Glomerular endothelial cell (primary cell): ENCODE measurements at regions not wholly inside any gene's neighbourhood (a gene's known extent, or its start where the extent isn't known, plus 50 kb on each side); places are given as distances from the start of the nearest gene placed in this dataset.
A peak's percentile ranks its signal among the peaks of the same experiment; 100 is the strongest.

Experiments
- DNase-seq: peaks from one replicate; pipeline ENCODE4 v3.0.0-alpha.2; 2011; ENCODE audit warnings: low read depth, low spot score; ENCODE audit errors: extremely low read depth

DNA sequence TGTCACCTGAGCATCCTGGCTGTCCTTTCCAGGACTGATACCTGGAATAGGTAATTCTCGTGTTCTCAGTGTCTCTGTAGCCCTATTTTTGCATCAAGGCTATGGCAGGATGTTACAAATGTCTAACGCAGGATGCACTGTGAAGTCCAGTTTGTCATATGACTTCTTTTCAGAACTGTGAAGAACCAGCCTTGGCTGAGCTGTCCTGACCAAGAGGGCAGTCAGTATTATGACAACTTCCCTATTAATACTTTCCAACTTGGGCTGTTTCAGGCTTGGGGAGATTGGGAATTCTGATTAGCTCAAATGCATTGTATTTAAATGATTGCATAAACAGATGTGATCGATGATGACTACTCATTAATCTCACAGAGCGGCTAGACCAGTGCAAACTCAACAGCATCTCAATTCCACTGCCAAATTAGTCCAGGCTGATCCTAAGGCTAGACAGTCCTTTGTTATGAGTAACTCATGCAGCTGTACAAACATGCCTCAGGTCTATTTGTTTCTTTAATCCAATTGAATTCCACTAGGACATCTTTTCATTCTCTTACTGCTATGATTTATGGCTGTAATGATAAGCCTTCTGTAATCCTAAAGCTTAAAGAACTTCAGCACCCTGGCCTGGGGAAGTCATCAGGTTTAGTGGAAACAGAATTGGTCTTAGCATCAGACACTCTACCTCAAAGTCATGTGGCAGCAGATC lies 331.6 kb downstream of the KCNS3 start:
- DNase-seq, result no peak

DNA sequence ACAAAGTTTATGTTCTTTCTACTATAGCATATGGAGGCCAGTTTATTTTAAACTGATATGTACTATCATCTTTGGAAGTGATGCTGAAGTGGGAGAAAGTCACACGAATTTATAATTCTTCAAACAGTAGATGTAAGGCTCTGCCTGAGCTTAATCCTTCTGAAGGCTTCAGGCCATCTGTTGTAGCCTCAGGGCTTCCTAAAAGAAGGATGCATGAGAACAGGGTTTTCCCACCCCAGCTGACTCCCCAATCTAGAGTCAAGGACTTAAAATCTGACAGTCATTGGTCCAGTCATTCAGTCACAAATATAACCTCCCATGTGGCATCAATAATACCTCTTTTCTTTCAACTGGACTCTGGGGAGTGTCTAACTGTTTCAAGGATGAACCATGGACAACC lies 330.5 kb downstream of the KCNS3 start:
- no peak for DNase-seq

DNA sequence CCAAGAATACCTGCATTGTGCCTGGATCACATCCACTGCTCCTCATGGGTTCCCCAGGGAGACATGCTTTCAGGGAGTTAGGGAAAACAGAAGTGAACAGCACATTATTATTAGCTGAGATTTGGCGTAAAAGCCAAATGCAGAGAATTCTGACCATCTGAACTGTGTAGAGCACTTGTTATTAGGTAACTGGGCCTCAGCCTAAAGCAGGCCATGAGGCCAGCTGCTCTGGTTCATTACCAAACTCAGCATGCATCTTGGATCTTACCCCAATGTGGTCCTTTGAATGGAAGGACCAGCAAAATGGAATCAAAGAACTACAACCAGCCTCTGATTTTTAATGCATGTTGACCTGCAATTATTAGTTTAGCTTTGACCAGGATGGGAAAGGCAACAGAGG lies 322.3 kb downstream of the KCNS3 start:
- DNase-seq, result no peak

DNA sequence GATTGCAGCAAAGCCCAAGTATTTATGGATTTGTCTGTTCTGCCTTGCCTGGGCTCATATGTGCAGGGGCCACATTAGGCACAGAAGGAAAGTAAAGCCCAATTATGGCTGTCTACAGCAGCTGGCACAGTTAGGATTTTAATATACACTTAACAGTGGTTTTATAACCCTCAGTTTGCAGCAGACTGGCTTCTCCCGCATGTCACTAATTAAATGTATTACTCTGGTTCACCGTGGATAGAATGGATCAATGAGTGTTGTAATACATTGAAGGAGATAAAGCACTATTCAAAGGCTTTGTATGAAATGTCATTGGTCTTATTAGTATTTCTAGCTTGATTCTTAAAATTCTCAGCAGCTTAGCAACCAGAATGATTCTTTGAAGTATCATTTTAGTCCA lies 320.2 kb downstream of the KCNS3 start:
- DNase-seq, result no peak

DNA sequence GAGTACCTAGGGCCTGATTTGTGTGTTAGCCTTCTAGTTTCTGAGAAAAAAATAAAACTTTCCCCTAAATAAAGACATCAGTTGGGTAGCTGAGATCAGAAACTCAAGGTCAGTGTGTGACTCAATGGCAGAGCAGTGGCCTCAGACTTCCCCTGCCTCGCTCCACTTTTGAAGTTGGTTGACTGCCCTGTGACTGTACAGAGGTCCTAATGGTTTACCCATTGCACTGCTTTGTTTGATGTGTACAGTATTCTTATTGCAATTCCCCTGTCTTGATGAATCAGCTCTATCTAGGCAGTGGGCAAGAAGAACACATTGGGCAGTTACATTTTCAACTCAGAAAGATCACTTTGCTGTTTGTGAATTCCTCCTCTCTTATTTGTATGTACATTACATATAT lies 315.7 kb downstream of the KCNS3 start:
- no peak for DNase-seq

DNA sequence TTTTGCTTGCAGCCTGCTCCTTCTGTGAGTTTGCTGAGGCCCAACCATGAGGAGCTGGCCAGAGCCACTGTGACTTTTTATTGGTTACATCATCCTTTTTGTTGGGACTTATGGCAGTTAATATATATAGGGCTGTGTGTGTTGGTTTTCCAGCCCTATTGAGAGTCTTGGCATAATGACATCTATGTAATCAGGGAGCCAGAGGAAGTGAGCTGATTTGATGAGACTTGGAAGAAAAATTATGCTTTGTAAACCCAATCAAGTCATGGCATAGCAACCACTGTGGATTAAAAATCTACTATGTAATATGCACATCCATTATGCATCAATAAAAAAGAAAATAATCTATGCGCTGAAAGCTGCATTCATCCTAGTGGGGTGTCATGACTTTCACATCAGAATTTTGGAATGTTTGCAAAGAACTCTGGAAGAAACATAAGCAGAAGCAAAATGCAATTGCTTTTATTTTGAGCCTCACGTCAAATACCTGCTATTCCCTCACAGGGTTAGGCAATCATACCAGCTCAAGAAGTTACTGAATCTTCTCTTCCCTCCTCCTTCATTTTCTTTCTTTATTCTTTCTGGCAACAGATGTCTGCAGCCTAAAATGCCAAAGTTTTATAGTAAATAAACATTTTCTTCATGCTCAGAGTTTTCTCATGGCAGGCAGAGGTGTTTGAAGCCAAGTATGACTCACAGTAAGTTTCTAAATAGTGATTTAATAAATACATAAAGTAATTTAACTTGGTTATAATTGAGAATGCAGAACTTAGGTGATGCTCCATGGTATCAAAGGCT lies 308.5 kb downstream of the KCNS3 start:
- DNase-seq, result no peak

DNA sequence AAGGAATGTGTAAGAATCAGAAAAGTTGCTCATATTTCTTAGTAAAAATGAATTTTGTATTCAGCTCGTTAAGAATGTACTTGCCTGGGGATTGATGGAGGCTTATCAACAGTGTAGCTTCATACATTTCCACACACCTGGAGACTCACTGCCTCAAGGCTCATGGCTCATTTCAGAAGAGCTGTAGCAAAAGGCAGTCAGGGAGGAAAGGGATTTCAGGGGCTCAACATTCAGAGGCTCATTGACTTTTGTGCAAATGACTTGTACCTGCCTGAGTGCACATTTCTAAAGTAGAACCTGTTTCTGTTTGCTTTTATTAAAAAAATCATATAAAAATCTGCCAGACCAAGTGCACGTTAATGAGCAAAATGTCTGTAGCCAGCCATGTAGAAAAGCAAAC lies 304.4 kb downstream of the KCNS3 start:
- no peak for DNase-seq

DNA sequence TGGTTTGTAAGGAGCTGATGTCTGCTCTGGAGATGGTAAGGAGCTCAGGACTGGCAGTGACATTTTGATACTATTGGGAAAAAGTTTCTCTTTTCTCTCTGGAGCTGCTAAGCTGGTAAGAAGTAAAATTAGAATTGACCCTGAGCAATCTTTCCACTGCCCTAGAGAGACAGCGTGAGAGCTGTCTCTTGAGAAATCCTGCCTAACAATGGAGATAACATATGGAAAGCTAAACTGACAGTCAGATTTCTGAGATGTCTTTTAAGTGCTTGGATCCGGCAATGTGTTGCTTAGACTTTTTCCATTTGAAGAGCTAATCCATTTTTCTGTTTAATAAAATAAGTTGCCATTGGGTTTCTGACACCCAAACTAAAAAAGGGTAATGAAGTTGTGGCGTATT lies 302.4 kb downstream of the KCNS3 start:
- no peak for DNase-seq

DNA sequence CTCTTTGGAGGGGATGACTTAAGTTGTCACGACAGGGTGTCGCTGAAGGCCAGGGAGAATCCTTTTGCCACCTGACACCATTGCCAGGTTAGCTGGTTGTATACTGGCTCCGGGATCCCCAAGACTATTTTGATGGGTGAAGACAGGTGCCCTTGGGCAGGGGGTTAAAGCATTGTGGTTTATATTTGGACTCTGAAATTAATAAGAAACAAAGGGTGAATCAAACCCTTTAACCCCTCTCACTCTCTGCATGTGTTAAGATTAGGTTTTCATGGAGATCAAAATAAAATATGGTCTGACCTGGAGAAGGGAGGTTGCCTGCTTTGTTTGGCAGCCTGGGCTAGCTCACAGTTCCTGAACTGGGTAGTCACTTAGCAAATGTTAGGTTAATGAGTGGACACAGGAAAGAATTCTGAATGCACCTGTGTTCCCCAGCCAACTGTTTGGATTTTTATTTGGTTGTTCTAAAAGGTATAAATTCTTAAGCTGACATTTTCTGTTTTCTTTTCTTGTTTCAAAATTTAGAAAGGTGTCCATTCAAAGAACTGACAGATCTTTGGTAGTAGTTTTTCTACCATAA lies 301.7 kb downstream of the KCNS3 start:
- DNase-seq, result no peak

DNA sequence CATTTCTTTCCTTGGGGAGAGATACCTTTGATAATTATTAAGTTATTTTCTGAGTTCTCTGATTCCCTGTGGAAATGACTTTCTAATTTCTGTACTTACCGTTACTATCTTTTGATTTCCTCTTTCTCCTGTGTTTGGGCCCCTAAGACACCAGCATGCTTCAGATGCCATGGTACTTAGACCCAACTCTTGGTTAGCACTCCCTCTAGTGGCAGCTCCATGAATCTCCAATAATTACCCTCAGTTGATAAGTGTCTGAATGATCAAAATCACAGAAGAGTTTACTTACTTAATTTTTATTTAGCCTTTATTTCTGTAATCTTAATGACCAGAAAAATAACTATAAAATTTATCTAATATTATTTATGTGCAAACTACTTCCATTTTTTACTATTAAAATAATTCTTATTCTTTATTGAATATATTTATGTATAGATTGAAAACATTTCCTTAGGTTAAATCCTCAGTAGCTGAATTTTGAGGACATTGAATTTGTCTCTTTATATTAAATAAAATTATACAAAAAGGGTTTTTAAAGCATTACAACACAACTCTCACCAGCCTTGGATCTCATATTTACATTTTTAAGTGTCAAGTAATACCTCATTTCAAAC lies 300.4 kb downstream of the KCNS3 start:
- peak; percentile 45 for DNase-seq

DNA sequence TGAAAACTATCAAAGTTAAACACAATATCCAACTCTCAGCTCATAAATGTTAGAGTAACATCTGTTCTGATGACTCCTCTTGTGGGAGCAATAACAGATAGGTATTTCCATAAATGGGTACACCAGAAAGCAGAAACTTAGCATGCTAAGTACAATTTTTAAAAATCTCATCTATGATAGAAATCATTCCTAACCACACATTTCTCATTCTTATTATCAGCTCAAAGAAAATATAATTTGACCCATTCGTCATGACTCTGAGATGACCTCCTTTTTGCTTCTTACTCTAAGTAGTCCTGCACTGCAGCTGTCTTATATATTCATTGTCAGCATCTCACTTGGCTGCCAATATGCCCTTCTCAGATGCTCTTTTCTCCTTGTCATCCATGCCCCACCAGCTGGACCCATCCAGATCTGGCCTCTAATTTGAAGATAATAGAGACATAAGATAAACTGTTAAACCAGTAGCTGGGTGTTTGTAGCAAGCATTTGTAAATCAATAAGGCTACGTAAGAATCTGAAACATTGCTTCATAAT lies 298.3 kb downstream of the KCNS3 start:
- DNase-seq, result no peak

DNA sequence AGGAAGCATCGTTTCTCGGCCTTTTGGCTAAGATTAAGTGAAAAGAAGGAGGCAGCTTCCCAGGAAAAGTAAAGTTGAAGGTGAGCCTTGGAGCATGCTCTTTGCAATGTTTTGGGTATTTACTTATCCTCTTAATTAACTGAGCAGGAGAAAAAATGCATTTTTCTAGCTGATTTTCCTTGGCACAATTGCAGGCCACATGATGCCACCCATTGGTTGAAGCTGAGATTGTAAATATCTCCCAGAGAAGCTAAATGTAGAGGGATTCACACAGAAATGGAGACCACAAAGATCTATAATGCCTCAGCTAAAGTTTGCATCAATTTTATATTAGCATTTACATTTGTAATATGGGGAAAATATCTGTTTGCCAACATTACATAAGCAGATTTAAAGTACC lies 294.1 kb downstream of the KCNS3 start:
- no peak for DNase-seq

DNA sequence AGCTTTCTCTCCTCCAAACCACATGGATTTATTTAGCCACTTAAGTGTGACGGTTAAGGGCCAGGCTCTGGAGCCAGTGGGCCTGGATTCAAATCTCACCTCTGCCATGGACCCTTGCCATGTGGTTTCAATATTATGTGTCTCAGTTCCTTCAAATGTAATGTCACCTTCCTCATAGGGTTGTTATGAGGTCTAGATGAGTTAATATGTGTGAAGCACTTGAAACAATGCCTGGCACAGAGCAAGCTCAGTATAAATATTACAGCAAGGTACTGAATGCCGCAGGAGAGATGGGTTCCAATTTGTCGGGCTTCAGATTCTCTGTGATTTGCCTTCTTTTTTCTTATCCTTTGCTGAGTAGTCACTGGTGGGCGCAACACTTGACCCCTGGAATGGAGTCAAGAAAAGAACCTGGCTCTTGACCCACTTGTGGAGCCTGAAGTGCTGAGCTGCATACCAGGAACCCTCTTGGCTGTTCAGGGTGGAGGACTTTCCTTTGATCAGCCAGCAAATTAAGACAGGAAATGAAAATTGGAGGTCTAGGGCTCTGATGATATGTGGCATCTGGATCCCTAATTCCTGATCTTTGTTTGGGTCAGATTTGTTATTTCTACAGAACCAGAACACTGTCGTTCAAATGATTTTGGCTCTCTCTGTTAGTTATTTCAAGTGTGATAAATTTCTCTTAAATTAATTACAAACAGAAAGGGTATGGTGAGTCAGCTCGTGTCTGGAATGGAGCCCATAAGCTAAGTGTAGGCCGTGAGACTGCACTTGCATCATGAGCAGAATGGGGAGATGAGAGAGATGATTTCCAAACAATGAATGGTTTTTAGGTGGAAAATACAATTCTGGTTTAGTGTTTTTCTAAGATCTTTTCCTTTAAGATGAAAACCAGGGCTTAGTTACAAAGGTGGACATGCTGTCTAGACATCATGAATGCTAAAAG lies 293.0 kb downstream of the KCNS3 start:
- DNase-seq, result no peak

DNA sequence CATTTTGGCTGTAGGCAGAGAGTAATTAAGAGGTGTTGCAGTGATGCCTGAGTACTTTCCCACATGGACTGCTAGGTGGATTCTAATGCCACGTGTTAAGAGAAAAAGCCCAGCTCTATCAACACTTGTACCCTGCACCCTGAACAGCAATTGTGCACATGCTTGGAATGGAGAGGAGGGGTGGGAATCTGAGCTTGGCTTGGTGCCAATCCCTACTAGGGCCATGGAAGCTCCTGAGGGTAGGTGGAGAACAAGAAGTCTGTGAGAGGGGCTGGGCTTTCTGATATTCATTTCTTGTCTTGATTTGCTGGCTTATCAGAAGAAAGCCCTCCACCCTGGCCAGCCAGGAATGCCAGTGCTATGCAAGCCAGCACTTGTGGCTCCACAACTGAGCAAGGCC lies 292.2 kb downstream of the KCNS3 start:
- DNase-seq, result no peak

DNA sequence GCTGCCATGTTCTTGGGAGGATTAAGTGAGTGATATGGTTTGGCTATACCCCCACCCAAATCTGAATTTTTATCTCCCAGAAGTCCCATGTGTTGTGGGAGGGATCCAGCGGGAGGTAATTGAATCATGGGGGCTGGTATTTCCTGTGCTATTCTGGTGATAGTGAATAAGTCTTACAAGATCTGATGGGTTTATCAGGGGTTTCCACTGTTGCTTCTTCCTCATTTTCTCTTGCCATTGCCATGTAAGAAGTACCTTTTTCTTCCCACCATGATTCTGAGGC lies 291.4 kb downstream of the KCNS3 start:
- no peak for DNase-seq

DNA sequence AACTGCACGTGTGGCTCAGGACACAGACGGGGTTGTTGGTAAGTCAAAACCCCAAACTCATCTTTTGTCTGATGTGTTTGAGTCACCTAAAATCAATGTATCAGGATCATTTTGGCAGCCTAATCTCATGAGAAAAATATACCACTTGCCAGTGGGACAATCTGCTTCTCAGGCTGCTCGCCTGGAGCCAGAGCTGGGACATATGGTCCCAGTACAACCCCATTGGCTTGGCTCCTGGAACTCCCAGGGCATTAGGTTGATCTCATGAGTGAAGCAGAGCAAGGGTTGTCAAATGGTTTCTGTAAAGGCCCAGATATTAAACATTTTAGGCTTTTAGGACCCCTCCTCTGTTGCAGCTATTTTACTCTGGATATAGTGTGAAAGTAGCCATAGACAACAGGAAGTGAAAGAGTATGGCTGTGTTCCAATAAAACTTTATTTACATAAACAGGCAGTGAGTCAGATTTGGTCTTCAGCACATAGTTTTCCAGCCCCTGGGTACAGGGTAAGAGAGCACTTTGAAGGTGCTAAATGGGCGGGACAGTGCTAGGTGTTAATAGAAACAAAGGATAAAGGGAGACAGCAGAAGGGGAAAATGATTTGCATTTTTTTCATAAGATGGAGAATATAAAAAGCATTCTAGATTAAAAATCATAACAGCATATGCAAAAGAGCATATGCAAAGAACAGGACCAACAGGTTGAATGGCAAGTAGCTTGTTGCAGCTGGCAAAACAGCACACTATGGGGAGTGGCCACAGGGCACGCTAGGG lies 290.8 kb downstream of the KCNS3 start:
- DNase-seq, result no peak

DNA sequence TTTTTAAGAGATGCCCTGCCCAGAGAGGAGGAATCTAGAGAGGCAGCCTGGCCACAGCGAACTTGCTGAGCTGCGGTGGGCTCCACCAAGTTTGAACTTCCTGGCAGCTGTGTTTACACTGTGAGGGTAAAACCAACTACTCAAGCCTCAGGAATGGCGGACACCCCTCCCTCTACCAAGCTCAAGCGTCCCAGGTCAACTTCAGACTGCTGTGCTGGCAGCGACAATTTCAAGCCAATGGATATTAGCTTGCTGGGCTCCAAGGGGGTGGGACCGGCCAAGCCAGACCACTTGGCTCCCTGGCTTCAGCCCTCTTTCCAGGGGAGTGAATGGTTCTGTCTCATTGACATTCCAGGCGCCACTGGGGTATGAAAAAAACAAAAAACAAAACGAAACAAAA lies 289.4 kb downstream of the KCNS3 start:
- no peak for DNase-seq

DNA sequence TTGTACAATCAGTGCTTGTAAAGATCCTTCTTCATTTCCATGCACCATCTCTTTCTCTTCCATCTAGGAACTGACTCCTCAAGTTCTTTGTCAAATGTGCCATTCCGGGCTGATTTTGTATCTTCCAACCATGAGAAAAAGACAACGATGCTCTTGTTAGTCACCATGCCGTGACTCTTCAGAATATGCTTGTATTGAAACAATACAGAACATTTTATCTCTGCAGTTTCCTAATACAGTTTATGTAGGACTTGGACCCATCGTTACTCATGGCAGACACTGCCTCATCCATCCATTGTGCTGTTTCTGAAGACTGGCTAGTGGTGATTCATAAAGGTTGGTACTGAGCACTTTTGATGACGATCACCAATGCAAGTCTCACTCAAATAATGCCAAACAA lies 283.2 kb downstream of the KCNS3 start:
- no peak for DNase-seq

DNA sequence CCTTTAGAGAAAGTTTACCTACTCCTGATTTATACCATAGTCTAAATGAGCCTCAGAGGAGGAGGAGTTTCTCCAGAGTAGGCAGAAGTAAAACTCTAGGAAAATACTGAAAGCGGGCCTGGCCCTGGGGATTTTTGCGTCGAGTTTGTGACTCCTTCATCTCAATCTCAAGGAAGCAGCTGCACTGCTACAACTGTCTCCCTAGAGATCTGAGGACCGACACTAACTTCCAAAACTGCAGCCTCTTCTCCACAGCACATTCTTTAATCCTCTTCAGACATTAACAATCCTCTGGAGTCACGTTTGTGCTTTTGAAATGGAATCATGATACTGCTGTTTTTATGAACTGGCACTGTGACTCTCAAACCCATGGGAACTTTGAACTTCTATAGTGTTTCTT lies 281.4 kb downstream of the KCNS3 start:
- DNase-seq, result no peak

DNA sequence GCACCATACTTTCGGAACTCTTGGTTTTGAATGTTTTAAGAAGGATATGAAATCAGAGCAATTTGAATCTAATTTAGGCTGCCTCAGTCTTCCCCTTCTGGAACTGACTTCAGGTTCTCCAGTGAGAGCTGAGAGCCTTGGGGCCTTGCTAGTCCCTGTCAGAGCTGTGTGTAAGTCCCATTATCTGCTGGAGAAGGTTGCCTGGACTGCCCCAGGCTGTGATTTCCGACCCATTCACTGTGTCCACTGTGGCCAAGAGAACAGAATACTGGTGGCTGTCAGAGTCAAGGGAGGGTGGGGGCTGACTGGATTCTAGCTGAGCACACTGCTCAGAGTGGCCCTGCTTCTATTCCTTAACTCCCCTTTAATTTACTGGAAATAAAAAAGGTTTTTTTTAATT lies 278.0 kb downstream of the KCNS3 start:
- no peak for DNase-seq
